Fibroblast of lung (primary cell): ENCODE measurements at regions not wholly inside any gene's neighbourhood (a gene's known extent, or its start where the extent isn't known, plus 50 kb on each side); places are given as distances from the start of the nearest gene placed in this dataset.

Experiments
- CTCF ChIP-seq, 2 donors: IDR thresholded peaks in 1 of 2; conservative IDR thresholded peaks in 1 of 2; 1 replicate in 1 of 2; 2 replicates in 1 of 2; pipeline ENCODE4 v1.5.1; 2011 to 2012; ENCODE audit warnings: low read length in 2 of 2, control low read depth in 1 of 2, inconsistent platforms in 1 of 2, low read depth in 1 of 2, mild to moderate bottlenecking in 1 of 2
- EZH2 ChIP-seq: IDR thresholded peaks from 2 replicates; pipeline ENCODE4 v1.5.1; 2012; ENCODE audit warnings: low read length, control low read depth, mild to moderate bottlenecking; ENCODE audit errors: missing control alignments

- TF ChIP-seq CTCF (conservative IDR thresholded peaks at IDR 0.05 in 1 of 2, IDR thresholded peaks at IDR 0.05 in 1 of 2; ENCODE audit: low read depth in 1 of 2, low read length in 2 of 2) (no peak), EZH2 (no peak)
Measured at GRCh38 chr6:154565331-154565730, 54.8 kb upstream of the CNKSR3 start.
